ENCODE measurements at regions not wholly inside any gene's neighbourhood (a gene's known extent, or its start where the extent isn't known, plus 50 kb on each side); places are given as distances from the start of the nearest gene placed in this dataset.

- H4K20me1 ChIP-seq (ENCODE audit: insufficient read depth, low read length): no peaks in the 10 kb centered on the region
- H3K79me2 ChIP-seq (ENCODE audit: insufficient read depth, low read length): no peaks in the 10 kb centered on the region
- H3K9ac ChIP-seq (ENCODE audit: low read length): no peak overlapping the region
- H3K4me2 ChIP-seq (ENCODE audit: low read length): no peak overlapping the region
- H3K4me1 ChIP-seq (ENCODE audit: insufficient read depth, low read length, severe bottlenecking): no peaks in the 10 kb centered on the region
- H3K4me3 ChIP-seq (ENCODE audit: low read depth, low read length, poor library complexity, severe bottlenecking): no peak overlapping the region
- no peaks in the 10 kb centered on the region for H3K27me3 ChIP-seq (ENCODE audit: insufficient read depth, low read length)
- no peaks in the 10 kb centered on the region for H3K36me3 ChIP-seq (ENCODE audit: insufficient read depth, low read length)
- no peaks in the 10 kb centered on the region for H3K9me2 ChIP-seq (ENCODE audit: low read depth, low read length)
- no peak overlapping the region for H2AFZ ChIP-seq (ENCODE audit: low read length)
- no peak for TF ChIP-seq CTCF (IDR thresholded peaks at IDR 0.05; ENCODE audit: low read length)
- TF ChIP-seq EZH2 (IDR thresholded peaks at IDR 0.05; ENCODE audit: borderline replicate concordance, low read length): no peak
- H3K9me3 ChIP-seq (ENCODE audit: low read length): no peaks in the 10 kb centered on the region
- no peaks in the 10 kb centered on the region for H3F3A ChIP-seq (ENCODE audit: insufficient read depth, low read length)
- no peak overlapping the region for H3K27ac ChIP-seq (ENCODE audit: low read depth, low read length, poor library complexity, severe bottlenecking)
Measured at GRCh38 chr3:98644168-98644567, 50.8 kb upstream of the CPOX start.

GRCh38 chr3:98645039-98645438 is 51.6 kb upstream of the CPOX start:
- TF ChIP-seq EZH2 (IDR thresholded peaks at IDR 0.05; ENCODE audit: borderline replicate concordance, low read length) (no peak), CTCF (IDR thresholded peaks at IDR 0.05; ENCODE audit: low read length) (no peak)
- Histone ChIP-seq H3K4me1 (ENCODE audit: insufficient read depth, low read length, severe bottlenecking) (no peaks in the 10 kb centered on the region), H3K9ac (ENCODE audit: low read length) (no peak overlapping the region), H3K4me3 (ENCODE audit: low read depth, low read length, poor library complexity, severe bottlenecking) (no peak overlapping the region), H2AFZ (ENCODE audit: low read length) (no peak overlapping the region), H3K4me2 (ENCODE audit: low read length) (no peak overlapping the region), H3K36me3 (ENCODE audit: insufficient read depth, low read length) (no peaks in the 10 kb centered on the region), H3K9me3 (ENCODE audit: low read length) (no peaks in the 10 kb centered on the region), H4K20me1 (ENCODE audit: insufficient read depth, low read length) (no peaks in the 10 kb centered on the region), H3K9me2 (ENCODE audit: low read depth, low read length) (no peaks in the 10 kb centered on the region), H3F3A (ENCODE audit: insufficient read depth, low read length) (no peaks in the 10 kb centered on the region), H3K27me3 (ENCODE audit: insufficient read depth, low read length) (no peaks in the 10 kb centered on the region), H3K79me2 (ENCODE audit: insufficient read depth, low read length) (no peaks in the 10 kb centered on the region), H3K27ac (ENCODE audit: low read depth, low read length, poor library complexity, severe bottlenecking) (no peak overlapping the region)

GRCh38 chr3:98646680-98647079 is 53.3 kb upstream of the CPOX start:
- Histone ChIP-seq H4K20me1 (ENCODE audit: insufficient read depth, low read length) (no peaks in the 10 kb centered on the region), H2AFZ (ENCODE audit: low read length) (no peak overlapping the region), H3F3A (ENCODE audit: insufficient read depth, low read length) (no peaks in the 10 kb centered on the region), H3K9me2 (ENCODE audit: low read depth, low read length) (no peaks in the 10 kb centered on the region), H3K27ac (ENCODE audit: low read depth, low read length, poor library complexity, severe bottlenecking) (no peak overlapping the region), H3K79me2 (ENCODE audit: insufficient read depth, low read length) (no peaks in the 10 kb centered on the region), H3K9me3 (ENCODE audit: low read length) (no peaks in the 10 kb centered on the region), H3K4me1 (ENCODE audit: insufficient read depth, low read length, severe bottlenecking) (no peaks in the 10 kb centered on the region), H3K27me3 (ENCODE audit: insufficient read depth, low read length) (no peaks in the 10 kb centered on the region), H3K4me2 (ENCODE audit: low read length) (no peak overlapping the region), H3K36me3 (ENCODE audit: insufficient read depth, low read length) (no peaks in the 10 kb centered on the region), H3K9ac (ENCODE audit: low read length) (no peak overlapping the region), H3K4me3 (ENCODE audit: low read depth, low read length, poor library complexity, severe bottlenecking) (no peak overlapping the region)
- no peak for TF ChIP-seq EZH2 (IDR thresholded peaks at IDR 0.05; ENCODE audit: borderline replicate concordance, low read length)
- TF ChIP-seq CTCF (IDR thresholded peaks at IDR 0.05; ENCODE audit: low read length): no peak
